WTC11 (cell line): ENCODE measurements at regions not wholly inside any gene's neighbourhood (a gene's known extent, or its start where the extent isn't known, plus 50 kb on each side); places are given as distances from the start of the nearest gene placed in this dataset.

Experiments
- ATAC-seq: fragments of 200-7000 bp; cut with Tn5 transposase; 2 replicates; pipeline ENCODE4 v1.10.0; 2021; ENCODE audit warnings: mild to moderate bottlenecking, moderate library complexity
- CTCF ChIA-PET: fragments of 300-600 bp; sonication (Branson Sonifier 250); formaldehyde crosslinking; loops from one replicate; lab custom pipeline; 2021; ENCODE audit warnings: antibody characterized with exemption; lab: Charles Lee
- POLR2A ChIA-PET: fragments of 350-600 bp; sonication (Branson Sonifier 250); formaldehyde crosslinking; loops from one replicate; lab custom pipeline; 2021; ENCODE audit warnings: antibody characterized with exemption; lab: Charles Lee
- DNase-seq: peaks from one replicate; pipeline ENCODE4 v3.0.0; 2021; ENCODE audit warnings: low spot score
- H3K27ac Mint-ChIP-seq: 2 replicates; pipeline ENCODE4 v1.8.0; 2021; ENCODE audit warnings: mixed read lengths
- H3K27me3 Mint-ChIP-seq: 2 replicates; pipeline ENCODE4 v1.8.0; 2021; ENCODE audit warnings: low read depth, mild to moderate bottlenecking, moderate library complexity, mixed read lengths
- H3K36me3 Mint-ChIP-seq: 2 replicates; pipeline ENCODE4 v1.8.0; 2021; ENCODE audit warnings: mixed read lengths
- H3K4me1 Mint-ChIP-seq: 2 replicates; pipeline ENCODE4 v1.8.0; 2022; ENCODE audit warnings: mixed read lengths
- H3K4me3 Mint-ChIP-seq: 2 replicates; pipeline ENCODE4 v1.8.0; 2021; ENCODE audit warnings: mild to moderate bottlenecking, moderate library complexity, mixed read lengths
- H3K9me3 Mint-ChIP-seq: 2 replicates; pipeline ENCODE4 v1.8.0; 2021; ENCODE audit warnings: mixed read lengths
- FOXK1 ChIP-seq: sonication (generic); formaldehyde crosslinking; IDR thresholded peaks from 2 replicates; pipeline ENCODE4 v1.8.0; 2022; ENCODE audit warnings: mild to moderate bottlenecking, moderate library complexity, missing genetic modification reagents
- KAT7 ChIP-seq: sonication (generic); formaldehyde crosslinking; IDR thresholded peaks from 2 replicates; pipeline ENCODE4 v1.8.1; 2023; ENCODE audit warnings: missing genetic modification reagents, mild to moderate bottlenecking, borderline replicate concordance
- SOX15 ChIP-seq: fragments of 250-450 bp; sonication (Bioruptor Pico); IDR thresholded peaks from 2 replicates; pipeline ENCODE4 v1.9.0; 2021; ENCODE audit warnings: mild to moderate bottlenecking
- TEAD4 ChIP-seq: sonication (generic); formaldehyde crosslinking; IDR thresholded peaks from 2 replicates; pipeline ENCODE4 v1.8.0; 2022; ENCODE audit warnings: mild to moderate bottlenecking, missing genetic modification reagents
- ZNF263 ChIP-seq: sonication (generic); formaldehyde crosslinking; IDR thresholded peaks from 2 replicates; pipeline ENCODE4 v1.8.1; 2022; ENCODE audit warnings: low read depth, mild to moderate bottlenecking, moderate library complexity, missing genetic modification reagents
- ZNF317 ChIP-seq: sonication (generic); formaldehyde crosslinking; IDR thresholded peaks from 2 replicates; pipeline ENCODE4 v1.8.1; 2023; ENCODE audit warnings: low read depth, mild to moderate bottlenecking, moderate library complexity, missing genetic modification reagents, borderline replicate concordance
- ZNF396 ChIP-seq: fragments of 250-450 bp; sonication (Bioruptor Pico); IDR thresholded peaks from 2 replicates; pipeline ENCODE4 v1.8.0; 2021; ENCODE audit warnings: mild to moderate bottlenecking, moderate library complexity, borderline replicate concordance
- TF ChIP-seq, protein P1 (sequence below): sonication (generic); formaldehyde crosslinking; IDR thresholded peaks from 2 replicates; pipeline ENCODE4 v1.8.0; 2022; ENCODE audit warnings: missing genetic modification reagents
- TF ChIP-seq, protein P2 (sequence below): sonication (generic); formaldehyde crosslinking; IDR thresholded peaks from 2 replicates; pipeline ENCODE4 v1.8.0; 2023; ENCODE audit warnings: mild to moderate bottlenecking, missing genetic modification reagents
- TF ChIP-seq, protein P3 (sequence below): fragments of 250-450 bp; sonication (Bioruptor Pico); IDR thresholded peaks from 2 replicates; pipeline ENCODE4 v1.9.0; 2021; ENCODE audit warnings: mild to moderate bottlenecking, borderline replicate concordance
- TF ChIP-seq, protein P4 (sequence below): fragments of 250-450 bp; sonication (Bioruptor Pico); IDR thresholded peaks from 2 replicates; pipeline ENCODE4 v1.9.0; 2021; ENCODE audit warnings: mild to moderate bottlenecking
- TF ChIP-seq, protein P5 (sequence below): fragments of 250-450 bp; sonication (Bioruptor Pico); IDR thresholded peaks from 2 replicates; pipeline ENCODE4 v1.9.0; 2021; ENCODE audit warnings: mild to moderate bottlenecking
- TF ChIP-seq, protein P6 (sequence below): sonication (generic); formaldehyde crosslinking; IDR thresholded peaks from 2 replicates; pipeline ENCODE4 v1.8.1; 2022; ENCODE audit warnings: mild to moderate bottlenecking, missing genetic modification reagents, moderate library complexity, borderline replicate concordance

DNA sequence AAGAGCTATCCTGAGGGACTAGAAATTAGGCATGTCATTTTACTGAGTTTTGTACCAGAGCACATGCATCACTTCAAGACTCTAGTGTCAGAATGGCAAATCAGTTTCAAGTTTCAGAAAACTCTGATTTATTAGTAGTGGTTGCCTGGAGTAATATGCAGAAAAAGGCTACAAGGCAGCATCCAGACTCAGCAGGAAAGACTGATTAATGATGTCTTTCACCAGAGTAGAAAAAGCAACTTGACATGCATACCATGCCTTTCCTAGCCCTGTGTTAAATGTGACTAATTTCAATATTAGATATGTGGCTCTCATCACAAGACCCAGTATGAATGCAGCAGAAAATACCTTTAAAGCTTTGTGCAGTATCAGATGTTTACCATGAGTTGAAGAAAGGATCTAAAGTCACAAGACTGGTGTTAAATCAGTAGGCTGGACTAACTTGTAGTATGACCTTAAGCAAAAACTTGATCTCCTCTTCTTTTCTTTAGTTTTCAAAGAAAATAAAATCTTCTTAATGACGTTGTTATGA is 1251.2 kb upstream of the C9orf72 start (continued):
- TF ChIP-seq, protein P1, sequence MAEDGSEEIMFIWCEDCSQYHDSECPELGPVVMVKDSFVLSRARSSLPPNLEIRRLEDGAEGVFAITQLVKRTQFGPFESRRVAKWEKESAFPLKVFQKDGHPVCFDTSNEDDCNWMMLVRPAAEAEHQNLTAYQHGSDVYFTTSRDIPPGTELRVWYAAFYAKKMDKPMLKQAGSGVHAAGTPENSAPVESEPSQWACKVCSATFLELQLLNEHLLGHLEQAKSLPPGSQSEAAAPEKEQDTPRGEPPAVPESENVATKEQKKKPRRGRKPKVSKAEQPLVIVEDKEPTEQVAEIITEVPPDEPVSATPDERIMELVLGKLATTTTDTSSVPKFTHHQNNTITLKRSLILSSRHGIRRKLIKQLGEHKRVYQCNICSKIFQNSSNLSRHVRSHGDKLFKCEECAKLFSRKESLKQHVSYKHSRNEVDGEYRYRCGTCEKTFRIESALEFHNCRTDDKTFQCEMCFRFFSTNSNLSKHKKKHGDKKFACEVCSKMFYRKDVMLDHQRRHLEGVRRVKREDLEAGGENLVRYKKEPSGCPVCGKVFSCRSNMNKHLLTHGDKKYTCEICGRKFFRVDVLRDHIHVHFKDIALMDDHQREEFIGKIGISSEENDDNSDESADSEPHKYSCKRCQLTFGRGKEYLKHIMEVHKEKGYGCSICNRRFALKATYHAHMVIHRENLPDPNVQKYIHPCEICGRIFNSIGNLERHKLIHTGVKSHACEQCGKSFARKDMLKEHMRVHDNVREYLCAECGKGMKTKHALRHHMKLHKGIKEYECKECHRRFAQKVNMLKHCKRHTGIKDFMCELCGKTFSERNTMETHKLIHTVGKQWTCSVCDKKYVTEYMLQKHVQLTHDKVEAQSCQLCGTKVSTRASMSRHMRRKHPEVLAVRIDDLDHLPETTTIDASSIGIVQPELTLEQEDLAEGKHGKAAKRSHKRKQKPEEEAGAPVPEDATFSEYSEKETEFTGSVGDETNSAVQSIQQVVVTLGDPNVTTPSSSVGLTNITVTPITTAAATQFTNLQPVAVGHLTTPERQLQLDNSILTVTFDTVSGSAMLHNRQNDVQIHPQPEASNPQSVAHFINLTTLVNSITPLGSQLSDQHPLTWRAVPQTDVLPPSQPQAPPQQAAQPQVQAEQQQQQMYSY, result no peak
- TF ChIP-seq TEAD4 (CRISPR knock-in tag), result no peak
- TF ChIP-seq, protein P2, sequence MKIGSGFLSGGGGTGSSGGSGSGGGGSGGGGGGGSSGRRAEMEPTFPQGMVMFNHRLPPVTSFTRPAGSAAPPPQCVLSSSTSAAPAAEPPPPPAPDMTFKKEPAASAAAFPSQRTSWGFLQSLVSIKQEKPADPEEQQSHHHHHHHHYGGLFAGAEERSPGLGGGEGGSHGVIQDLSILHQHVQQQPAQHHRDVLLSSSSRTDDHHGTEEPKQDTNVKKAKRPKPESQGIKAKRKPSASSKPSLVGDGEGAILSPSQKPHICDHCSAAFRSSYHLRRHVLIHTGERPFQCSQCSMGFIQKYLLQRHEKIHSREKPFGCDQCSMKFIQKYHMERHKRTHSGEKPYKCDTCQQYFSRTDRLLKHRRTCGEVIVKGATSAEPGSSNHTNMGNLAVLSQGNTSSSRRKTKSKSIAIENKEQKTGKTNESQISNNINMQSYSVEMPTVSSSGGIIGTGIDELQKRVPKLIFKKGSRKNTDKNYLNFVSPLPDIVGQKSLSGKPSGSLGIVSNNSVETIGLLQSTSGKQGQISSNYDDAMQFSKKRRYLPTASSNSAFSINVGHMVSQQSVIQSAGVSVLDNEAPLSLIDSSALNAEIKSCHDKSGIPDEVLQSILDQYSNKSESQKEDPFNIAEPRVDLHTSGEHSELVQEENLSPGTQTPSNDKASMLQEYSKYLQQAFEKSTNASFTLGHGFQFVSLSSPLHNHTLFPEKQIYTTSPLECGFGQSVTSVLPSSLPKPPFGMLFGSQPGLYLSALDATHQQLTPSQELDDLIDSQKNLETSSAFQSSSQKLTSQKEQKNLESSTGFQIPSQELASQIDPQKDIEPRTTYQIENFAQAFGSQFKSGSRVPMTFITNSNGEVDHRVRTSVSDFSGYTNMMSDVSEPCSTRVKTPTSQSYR (CRISPR knock-in tag), result no peak
- TF ChIP-seq ZNF263 (CRISPR knock-in tag), result no peak
- TF ChIP-seq FOXK1 (CRISPR knock-in tag), result no peak
- no peak for TF ChIP-seq SOX15 (CRISPR knock-in tag)

DNA sequence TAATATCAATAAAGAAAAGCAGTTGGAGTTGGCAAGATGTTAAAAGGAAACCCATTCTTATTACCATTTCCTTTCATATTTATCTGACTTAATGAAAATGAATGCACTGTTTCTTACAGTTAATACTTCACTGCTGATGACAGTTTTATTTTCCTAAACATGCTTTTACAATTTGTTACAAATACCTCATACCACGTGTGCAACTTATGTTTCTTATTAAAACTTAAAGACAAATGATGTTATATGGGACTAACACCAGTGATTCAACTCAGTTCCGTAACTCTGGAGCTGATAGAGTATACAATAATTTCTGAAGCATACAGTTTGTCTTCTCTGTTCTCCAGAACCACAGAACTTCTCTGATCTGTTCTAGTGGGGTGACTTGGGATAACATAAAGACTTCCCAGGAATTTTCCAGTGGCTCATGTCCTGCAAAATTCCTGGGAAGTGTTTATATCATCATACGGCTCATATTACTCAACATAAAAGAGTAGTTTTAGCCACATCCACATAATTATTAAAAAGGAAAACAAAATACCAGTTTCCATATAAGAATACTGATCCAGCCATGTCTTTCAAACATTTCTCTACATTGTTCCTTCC is 1259.0 kb upstream of the C9orf72 start:
- Mint-ChIP-seq H3K27me3 (no peaks in the 10 kb centered on the region), H3K4me1 (peaks cover 12% of the 10 kb centered on the region), H3K4me3 (no peak overlapping the region), H3K36me3 (no peaks in the 10 kb centered on the region), H3K9me3 (no peaks in the 10 kb centered on the region), H3K27ac (no peak overlapping the region)
- CTCF ChIA-PET, result no interaction called here
- DNase-seq (no peak), ATAC-seq (no peak)
- POLR2A ChIA-PET, result no interaction called here
- TF ChIP-seq, protein P3, sequence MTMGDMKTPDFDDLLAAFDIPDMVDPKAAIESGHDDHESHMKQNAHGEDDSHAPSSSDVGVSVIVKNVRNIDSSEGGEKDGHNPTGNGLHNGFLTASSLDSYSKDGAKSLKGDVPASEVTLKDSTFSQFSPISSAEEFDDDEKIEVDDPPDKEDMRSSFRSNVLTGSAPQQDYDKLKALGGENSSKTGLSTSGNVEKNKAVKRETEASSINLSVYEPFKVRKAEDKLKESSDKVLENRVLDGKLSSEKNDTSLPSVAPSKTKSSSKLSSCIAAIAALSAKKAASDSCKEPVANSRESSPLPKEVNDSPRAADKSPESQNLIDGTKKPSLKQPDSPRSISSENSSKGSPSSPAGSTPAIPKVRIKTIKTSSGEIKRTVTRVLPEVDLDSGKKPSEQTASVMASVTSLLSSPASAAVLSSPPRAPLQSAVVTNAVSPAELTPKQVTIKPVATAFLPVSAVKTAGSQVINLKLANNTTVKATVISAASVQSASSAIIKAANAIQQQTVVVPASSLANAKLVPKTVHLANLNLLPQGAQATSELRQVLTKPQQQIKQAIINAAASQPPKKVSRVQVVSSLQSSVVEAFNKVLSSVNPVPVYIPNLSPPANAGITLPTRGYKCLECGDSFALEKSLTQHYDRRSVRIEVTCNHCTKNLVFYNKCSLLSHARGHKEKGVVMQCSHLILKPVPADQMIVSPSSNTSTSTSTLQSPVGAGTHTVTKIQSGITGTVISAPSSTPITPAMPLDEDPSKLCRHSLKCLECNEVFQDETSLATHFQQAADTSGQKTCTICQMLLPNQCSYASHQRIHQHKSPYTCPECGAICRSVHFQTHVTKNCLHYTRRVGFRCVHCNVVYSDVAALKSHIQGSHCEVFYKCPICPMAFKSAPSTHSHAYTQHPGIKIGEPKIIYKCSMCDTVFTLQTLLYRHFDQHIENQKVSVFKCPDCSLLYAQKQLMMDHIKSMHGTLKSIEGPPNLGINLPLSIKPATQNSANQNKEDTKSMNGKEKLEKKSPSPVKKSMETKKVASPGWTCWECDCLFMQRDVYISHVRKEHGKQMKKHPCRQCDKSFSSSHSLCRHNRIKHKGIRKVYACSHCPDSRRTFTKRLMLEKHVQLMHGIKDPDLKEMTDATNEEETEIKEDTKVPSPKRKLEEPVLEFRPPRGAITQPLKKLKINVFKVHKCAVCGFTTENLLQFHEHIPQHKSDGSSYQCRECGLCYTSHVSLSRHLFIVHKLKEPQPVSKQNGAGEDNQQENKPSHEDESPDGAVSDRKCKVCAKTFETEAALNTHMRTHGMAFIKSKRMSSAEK (CRISPR knock-in tag), result no peak
- TF ChIP-seq ZNF396, result no peak
- TF ChIP-seq, protein P4, sequence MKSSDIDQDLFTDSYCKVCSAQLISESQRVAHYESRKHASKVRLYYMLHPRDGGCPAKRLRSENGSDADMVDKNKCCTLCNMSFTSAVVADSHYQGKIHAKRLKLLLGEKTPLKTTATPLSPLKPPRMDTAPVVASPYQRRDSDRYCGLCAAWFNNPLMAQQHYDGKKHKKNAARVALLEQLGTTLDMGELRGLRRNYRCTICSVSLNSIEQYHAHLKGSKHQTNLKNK (CRISPR knock-in tag), result no peak
- no peak for TF ChIP-seq ZNF317 (CRISPR knock-in tag)
- TF ChIP-seq, protein P5, sequence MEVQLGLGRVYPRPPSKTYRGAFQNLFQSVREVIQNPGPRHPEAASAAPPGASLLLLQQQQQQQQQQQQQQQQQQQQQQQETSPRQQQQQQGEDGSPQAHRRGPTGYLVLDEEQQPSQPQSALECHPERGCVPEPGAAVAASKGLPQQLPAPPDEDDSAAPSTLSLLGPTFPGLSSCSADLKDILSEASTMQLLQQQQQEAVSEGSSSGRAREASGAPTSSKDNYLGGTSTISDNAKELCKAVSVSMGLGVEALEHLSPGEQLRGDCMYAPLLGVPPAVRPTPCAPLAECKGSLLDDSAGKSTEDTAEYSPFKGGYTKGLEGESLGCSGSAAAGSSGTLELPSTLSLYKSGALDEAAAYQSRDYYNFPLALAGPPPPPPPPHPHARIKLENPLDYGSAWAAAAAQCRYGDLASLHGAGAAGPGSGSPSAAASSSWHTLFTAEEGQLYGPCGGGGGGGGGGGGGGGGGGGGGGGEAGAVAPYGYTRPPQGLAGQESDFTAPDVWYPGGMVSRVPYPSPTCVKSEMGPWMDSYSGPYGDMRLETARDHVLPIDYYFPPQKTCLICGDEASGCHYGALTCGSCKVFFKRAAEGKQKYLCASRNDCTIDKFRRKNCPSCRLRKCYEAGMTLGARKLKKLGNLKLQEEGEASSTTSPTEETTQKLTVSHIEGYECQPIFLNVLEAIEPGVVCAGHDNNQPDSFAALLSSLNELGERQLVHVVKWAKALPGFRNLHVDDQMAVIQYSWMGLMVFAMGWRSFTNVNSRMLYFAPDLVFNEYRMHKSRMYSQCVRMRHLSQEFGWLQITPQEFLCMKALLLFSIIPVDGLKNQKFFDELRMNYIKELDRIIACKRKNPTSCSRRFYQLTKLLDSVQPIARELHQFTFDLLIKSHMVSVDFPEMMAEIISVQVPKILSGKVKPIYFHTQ (CRISPR knock-in tag), result no peak
- TF ChIP-seq, protein P6, sequence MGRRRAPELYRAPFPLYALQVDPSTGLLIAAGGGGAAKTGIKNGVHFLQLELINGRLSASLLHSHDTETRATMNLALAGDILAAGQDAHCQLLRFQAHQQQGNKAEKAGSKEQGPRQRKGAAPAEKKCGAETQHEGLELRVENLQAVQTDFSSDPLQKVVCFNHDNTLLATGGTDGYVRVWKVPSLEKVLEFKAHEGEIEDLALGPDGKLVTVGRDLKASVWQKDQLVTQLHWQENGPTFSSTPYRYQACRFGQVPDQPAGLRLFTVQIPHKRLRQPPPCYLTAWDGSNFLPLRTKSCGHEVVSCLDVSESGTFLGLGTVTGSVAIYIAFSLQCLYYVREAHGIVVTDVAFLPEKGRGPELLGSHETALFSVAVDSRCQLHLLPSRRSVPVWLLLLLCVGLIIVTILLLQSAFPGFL, result no peak
- no peak for TF ChIP-seq KAT7 (CRISPR knock-in tag)
